ENCODE measurements at regions not wholly inside any gene's neighbourhood (a gene's known extent, or its start where the extent isn't known, plus 50 kb on each side); places are given as distances from the start of the nearest gene placed in this dataset.
"Not testable (repeated sequence)": the region's sequence is repeated elsewhere in the genome, so short reads cannot be mapped to it uniquely, and the experiment has no call there.

- DNase-seq = not testable (repeated sequence)
These were observed 150.9 kb upstream of the TEX13D start for GRCh38 chrX:124181515-124181914.

GRCh38 chrX:124190440-124190839, 142.0 kb upstream of the TEX13D start:
- DNase-seq = no peak

GRCh38 chrX:124194199-124194598, 138.3 kb upstream of the TEX13D start:
- no peak for DNase-seq

- DNase-seq = no peak
These were observed 137.6 kb upstream of the TEX13D start for GRCh38 chrX:124194901-124195300.

GRCh38 chrX:124203311-124203710, 129.1 kb upstream of the TEX13D start:
- DNase-seq = no peak

- DNase-seq = peak; percentile 41 to 65
These were observed 123.8 kb upstream of the TEX13D start for GRCh38 chrX:124208660-124209059.

- DNase-seq = no peak
These were observed 122.5 kb upstream of the TEX13D start for GRCh38 chrX:124209792-124210576.

- DNase-seq = peak; percentile 15 to 38
These were observed 121.0 kb upstream of the TEX13D start for GRCh38 chrX:124211312-124211942.

- peak in 1 of 2 donors; percentile 11 for DNase-seq
These were observed 119.8 kb upstream of the TEX13D start for GRCh38 chrX:124212622-124213021.

GRCh38 chrX:124215786-124216185, 116.7 kb upstream of the TEX13D start:
- DNase-seq = no peak

- DNase-seq = no peak
These were observed 115.9 kb upstream of the TEX13D start for GRCh38 chrX:124216396-124217115.

GRCh38 chrX:124217304-124218251, 114.9 kb upstream of the TEX13D start:
- peak; percentile 12 to 45 for DNase-seq

GRCh38 chrX:124223524-124223923, 108.9 kb upstream of the TEX13D start:
- no peak for DNase-seq

GRCh38 chrX:124224528-124224927, 107.9 kb upstream of the TEX13D start:
- DNase-seq = no peak

GRCh38 chrX:124226129-124226528, 106.3 kb upstream of the TEX13D start:
- DNase-seq = no peak

- no peak for DNase-seq
These were observed 103.6 kb upstream of the TEX13D start for GRCh38 chrX:124228849-124229248.

- DNase-seq = no peak
These were observed 103.1 kb upstream of the TEX13D start for GRCh38 chrX:124229374-124229773.

- DNase-seq = no peak
These were observed 101.6 kb upstream of the TEX13D start for GRCh38 chrX:124230655-124231450.

GRCh38 chrX:124231451-124231759, 101.1 kb upstream of the TEX13D start:
- no peak for DNase-seq

- DNase-seq = no peak
These were observed 99.8 kb upstream of the TEX13D start for GRCh38 chrX:124232523-124233201.

- DNase-seq = no peak
These were observed 98.1 kb upstream of the TEX13D start for GRCh38 chrX:124234348-124234747.

Data from inflammatory macrophage treated with lipopolysaccharide for 1 hour (primary cell).